Cardiac muscle cell (in vitro differentiated cells and primary cell): ENCODE measurements at regions not wholly inside any gene's neighbourhood (a gene's known extent, or its start where the extent isn't known, plus 50 kb on each side); places are given as distances from the start of the nearest gene placed in this dataset.

Experiments
- DNase-seq, 2 donors: peaks; one replicate each; pipeline versions ENCODE4 v3.0.0 to v3.0.0-alpha.2; 2010 to 2017; ENCODE audit warnings: low read depth in 1 of 2, low spot score in 1 of 2
- H3K27ac ChIP-seq: fragments of 200-600 bp; sonication (generic); 2 replicates; pipeline ENCODE4 v1.5.1; 2016
- H3K27me3 ChIP-seq: fragments of 200-600 bp; sonication (generic); 2 replicates; pipeline ENCODE4 v1.6.0; 2016; ENCODE audit warnings: control low read depth
- H3K36me3 ChIP-seq: fragments of 200-600 bp; sonication (generic); 2 replicates; pipeline ENCODE4 v1.5.1; 2016; ENCODE audit warnings: control low read depth
- H3K4me1 ChIP-seq: fragments of 200-600 bp; sonication (generic); 2 replicates; pipeline ENCODE4 v1.8.1; 2017; ENCODE audit warnings: low read depth, mild to moderate bottlenecking, mixed run types
- H3K4me3 ChIP-seq: fragments of 200-600 bp; sonication (generic); 2 replicates; pipeline ENCODE4 v1.5.1; 2016; ENCODE audit warnings: mild to moderate bottlenecking
- H3K9me3 ChIP-seq: fragments of 200-600 bp; sonication (generic); 2 replicates; pipeline ENCODE4 v1.5.1; 2017; ENCODE audit warnings: low read depth, mild to moderate bottlenecking, control low read depth
- TF ChIP-seq, protein P1 (sequence below): IDR thresholded peaks from 2 replicates; pipeline ENCODE4 v1.5.1; 2012; ENCODE audit warnings: low read depth, mild to moderate bottlenecking, low read length

DNA sequence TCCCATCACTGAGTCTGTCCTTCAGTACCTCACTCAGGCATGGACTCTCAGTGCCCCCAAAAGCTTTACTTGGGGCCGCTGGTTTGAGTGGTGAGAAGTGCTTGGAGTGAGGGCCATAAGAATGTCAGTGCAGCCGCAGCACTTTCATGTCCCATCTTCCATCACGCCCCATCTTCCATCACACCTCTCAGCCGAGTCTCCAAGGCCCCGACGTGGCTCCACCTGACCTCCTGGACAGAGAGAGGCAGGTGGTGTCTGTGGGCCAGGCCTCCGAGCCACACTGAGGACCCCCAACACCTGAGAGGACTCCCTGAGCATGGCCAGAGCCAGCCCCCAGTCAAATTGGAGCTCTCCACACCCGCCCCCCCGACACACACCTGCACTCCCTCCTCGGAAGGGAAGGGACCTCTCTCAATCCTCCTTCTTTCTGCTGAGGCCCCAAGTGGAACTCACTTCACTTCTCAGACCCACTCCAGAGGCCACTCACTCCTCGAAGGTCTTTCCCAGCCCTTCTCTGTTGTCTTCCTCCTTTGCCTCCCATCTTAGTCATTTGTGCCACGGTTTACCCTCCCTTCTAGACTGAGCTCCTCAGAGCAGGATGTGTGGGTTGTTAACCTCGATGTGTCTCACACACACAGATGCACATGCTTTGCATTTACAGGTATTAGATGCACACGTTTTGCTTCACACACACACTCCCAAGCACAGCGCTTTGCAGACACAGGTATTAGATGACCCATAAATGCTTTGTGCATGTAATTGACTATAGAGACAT lies 65.7 kb upstream of the ATP12A start:
- Histone ChIP-seq H3K4me1 (no peaks in the 10 kb centered on the region), H3K27me3 (no peaks in the 10 kb centered on the region), H3K4me3 (no peak overlapping the region), H3K9me3 (no peaks in the 10 kb centered on the region), H3K27ac (no peak overlapping the region), H3K36me3 (no peaks in the 10 kb centered on the region)
- TF ChIP-seq, protein P1, sequence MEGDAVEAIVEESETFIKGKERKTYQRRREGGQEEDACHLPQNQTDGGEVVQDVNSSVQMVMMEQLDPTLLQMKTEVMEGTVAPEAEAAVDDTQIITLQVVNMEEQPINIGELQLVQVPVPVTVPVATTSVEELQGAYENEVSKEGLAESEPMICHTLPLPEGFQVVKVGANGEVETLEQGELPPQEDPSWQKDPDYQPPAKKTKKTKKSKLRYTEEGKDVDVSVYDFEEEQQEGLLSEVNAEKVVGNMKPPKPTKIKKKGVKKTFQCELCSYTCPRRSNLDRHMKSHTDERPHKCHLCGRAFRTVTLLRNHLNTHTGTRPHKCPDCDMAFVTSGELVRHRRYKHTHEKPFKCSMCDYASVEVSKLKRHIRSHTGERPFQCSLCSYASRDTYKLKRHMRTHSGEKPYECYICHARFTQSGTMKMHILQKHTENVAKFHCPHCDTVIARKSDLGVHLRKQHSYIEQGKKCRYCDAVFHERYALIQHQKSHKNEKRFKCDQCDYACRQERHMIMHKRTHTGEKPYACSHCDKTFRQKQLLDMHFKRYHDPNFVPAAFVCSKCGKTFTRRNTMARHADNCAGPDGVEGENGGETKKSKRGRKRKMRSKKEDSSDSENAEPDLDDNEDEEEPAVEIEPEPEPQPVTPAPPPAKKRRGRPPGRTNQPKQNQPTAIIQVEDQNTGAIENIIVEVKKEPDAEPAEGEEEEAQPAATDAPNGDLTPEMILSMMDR: no peak
- no peak for DNase-seq

DNA sequence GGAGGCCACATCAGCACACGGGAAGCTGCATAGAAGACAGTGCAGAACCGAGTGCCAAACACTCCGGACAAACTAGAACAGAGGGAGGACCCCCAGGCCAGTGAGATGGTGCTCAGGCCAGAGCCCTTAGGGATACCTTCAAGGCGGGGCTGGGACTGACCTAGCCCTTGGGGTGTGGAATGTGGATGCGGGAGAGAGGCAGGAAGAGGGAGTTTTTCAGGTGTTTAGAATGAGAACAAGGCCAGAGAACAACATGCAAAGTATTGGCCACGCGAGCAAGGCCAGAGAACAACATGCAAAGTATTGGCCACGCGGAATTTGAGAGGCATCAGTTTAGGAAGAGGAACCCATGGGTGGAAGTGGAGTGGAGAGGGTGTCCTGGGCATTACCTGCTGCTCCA lies 65.1 kb upstream of the ATP12A start:
- Histone ChIP-seq H3K9me3 (no peaks in the 10 kb centered on the region), H3K36me3 (no peaks in the 10 kb centered on the region), H3K27me3 (no peaks in the 10 kb centered on the region), H3K4me1 (no peaks in the 10 kb centered on the region), H3K27ac (no peak overlapping the region), H3K4me3 (no peak overlapping the region)
- TF ChIP-seq, protein P1: no peak
- no peak for DNase-seq

DNA sequence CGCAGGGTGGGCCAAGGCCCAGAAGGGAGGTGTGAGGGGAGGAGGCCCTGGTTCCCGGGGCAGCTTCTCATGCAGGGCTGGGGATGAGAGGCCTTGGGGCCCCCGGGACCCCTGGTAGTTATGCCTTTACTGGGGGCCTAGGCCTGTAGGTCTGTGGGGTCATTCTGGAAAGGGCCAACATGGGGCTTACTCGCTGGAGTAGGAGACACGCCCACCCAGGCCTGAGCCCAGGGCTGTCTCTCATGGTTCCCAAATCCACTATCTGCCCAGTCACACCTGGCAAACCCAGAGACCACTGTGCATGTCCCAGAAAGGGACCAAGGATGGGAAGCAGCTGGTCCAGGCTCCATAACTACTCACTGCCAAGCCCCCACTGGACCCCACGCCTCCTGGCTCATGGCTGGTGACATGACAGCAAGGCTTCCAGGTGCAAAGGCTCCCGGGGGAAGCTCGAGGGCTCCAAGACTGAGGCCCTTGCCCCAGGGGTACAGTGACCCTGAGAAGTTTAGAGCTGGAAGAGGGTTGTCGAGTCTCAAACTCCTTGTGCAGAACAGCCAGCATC lies 64.2 kb upstream of the ATP12A start:
- Histone ChIP-seq H3K9me3 (no peaks in the 10 kb centered on the region), H3K36me3 (no peaks in the 10 kb centered on the region), H3K27me3 (no peaks in the 10 kb centered on the region), H3K27ac (no peak overlapping the region), H3K4me3 (no peak overlapping the region), H3K4me1 (no peaks in the 10 kb centered on the region)
- TF ChIP-seq, protein P1: no peak
- no peak for DNase-seq

DNA sequence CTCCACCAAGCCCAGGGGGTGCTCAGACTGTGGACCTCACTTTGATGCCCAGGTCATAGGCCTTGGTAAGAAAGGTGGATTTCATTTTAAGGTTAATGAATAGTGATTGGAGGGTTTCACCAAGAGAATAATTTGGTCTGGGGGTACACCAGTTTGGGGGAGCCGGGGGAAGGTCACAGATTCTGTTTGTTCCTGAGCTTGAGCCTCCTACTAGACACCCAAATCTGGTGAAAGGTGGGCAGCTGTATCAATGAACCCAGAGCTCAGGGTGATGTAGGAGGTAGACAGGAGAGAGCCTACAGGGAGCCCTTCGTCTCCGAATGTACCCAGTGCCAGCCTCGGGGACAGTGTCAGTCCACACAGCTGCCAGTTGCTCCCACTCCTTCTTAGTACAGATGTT lies 63.7 kb upstream of the ATP12A start:
- H3K9me3 ChIP-seq: no peaks in the 10 kb centered on the region
- H3K36me3 ChIP-seq: no peaks in the 10 kb centered on the region
- TF ChIP-seq, protein P1: no peak
- no peaks in the 10 kb centered on the region for H3K27me3 ChIP-seq
- DNase-seq: no peak
- no peak overlapping the region for H3K4me3 ChIP-seq
- H3K4me1 ChIP-seq: no peaks in the 10 kb centered on the region
- no peak overlapping the region for H3K27ac ChIP-seq

DNA sequence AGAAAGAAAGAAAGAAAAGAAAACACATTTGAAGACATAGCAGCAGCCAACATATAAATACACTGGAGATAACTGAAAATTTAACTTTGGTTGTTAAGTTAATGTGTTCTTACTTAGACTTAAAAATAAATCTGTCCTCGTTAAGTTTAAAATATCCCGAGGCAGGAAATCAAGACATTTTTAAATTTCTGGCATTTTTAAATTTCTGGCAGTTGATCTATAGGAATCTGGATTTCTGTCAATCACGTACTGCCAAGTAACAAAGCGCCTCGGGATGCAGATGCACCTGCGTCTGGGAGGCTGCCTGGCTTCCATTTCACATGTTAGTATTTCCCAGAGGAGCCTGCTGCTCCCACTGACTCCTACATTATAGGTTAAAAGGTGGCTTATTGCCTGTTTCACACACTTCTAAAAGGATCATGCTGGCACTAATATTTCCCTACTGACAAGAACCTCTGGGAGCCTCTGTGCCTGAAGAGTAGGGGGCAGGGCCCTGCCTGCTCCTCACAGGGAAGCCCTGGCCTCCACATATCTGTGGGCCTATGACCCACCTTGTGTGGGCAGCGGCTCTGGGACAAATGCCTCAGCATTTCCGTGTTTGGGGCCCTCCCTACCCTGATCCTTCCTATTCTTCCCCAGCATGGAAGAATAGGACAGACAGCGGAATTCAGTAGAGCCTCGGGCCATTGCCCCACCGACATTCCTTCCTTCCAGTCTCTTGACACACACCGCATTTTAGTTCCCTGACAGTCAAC lies 62.8 kb upstream of the ATP12A start:
- TF ChIP-seq, protein P1: no peak
- no peak for DNase-seq

More for the DNA sequence above, 62.8 kb upstream of the ATP12A start:
- H3K36me3 ChIP-seq: no peaks in the 10 kb centered on the region
- no peaks in the 10 kb centered on the region for H3K27me3 ChIP-seq
- H3K9me3 ChIP-seq: no peaks in the 10 kb centered on the region
- H3K4me3 ChIP-seq: no peak overlapping the region
- H3K27ac ChIP-seq: no peak overlapping the region
- H3K4me1 ChIP-seq: no peaks in the 10 kb centered on the region
